GM19324 (cell line): ENCODE measurements at regions not wholly inside any gene's neighbourhood (a gene's known extent, or its start where the extent isn't known, plus 50 kb on each side); places are given as distances from the start of the nearest gene placed in this dataset.
"Not testable (repeated sequence)": the region's sequence is repeated elsewhere in the genome, so short reads cannot be mapped to it uniquely, and the experiment has no call there.

ENCODE experiments used
- ATAC-seq: cut with Tn5 transposase; IDR thresholded peaks from one replicate; pipeline ENCODE4 v1.9.1; 2021; ENCODE audit warnings: mild to moderate bottlenecking, moderate library complexity; ENCODE audit not compliant: unreplicated experiment, low FRiP score

- ATAC-seq, result no peak
Observed at GRCh38 chr2:154507186-154507585, 191.3 kb upstream of the KCNJ3 start.

- ATAC-seq, result no peak
Observed at GRCh38 chr2:154518872-154519271, 179.6 kb upstream of the KCNJ3 start.

- not testable (repeated sequence) for ATAC-seq
Observed at GRCh38 chr2:154520951-154521350, 177.5 kb upstream of the KCNJ3 start.

- no peak for ATAC-seq
Observed at GRCh38 chr2:154526234-154526633, 172.3 kb upstream of the KCNJ3 start.

GRCh38 chr2:154527962-154528361 lies 170.5 kb upstream of the KCNJ3 start:
- ATAC-seq, result peak; percentile 58

- no peak for ATAC-seq
Observed at GRCh38 chr2:154532004-154532403, 166.5 kb upstream of the KCNJ3 start.

- no peak for ATAC-seq
Observed at GRCh38 chr2:154532763-154533162, 165.7 kb upstream of the KCNJ3 start.

- no peak for ATAC-seq
Observed at GRCh38 chr2:154533300-154533940, 165.1 kb upstream of the KCNJ3 start.

GRCh38 chr2:154537024-154537423 lies 161.5 kb upstream of the KCNJ3 start:
- peak; percentile 68 for ATAC-seq

- ATAC-seq, result no peak
Observed at GRCh38 chr2:154537843-154538450, 160.5 kb upstream of the KCNJ3 start.

- ATAC-seq, result no peak
Observed at GRCh38 chr2:154546341-154546740, 152.2 kb upstream of the KCNJ3 start.

- ATAC-seq, result no peak
Observed at GRCh38 chr2:154549869-154550268, 148.6 kb upstream of the KCNJ3 start.

GRCh38 chr2:154551649-154552048 lies 146.8 kb upstream of the KCNJ3 start:
- no peak for ATAC-seq

GRCh38 chr2:154554046-154554445 lies 144.4 kb upstream of the KCNJ3 start:
- peak; percentile 64 for ATAC-seq

GRCh38 chr2:154555710-154556109 lies 142.8 kb upstream of the KCNJ3 start:
- ATAC-seq, result no peak

- ATAC-seq, result peak; percentile 72
Observed at GRCh38 chr2:154556146-154556545, 142.3 kb upstream of the KCNJ3 start.

GRCh38 chr2:154556607-154557006 lies 141.9 kb upstream of the KCNJ3 start:
- no peak for ATAC-seq

GRCh38 chr2:154557906-154558305 lies 140.6 kb upstream of the KCNJ3 start:
- no peak for ATAC-seq

GRCh38 chr2:154565433-154565832 lies 133.1 kb upstream of the KCNJ3 start:
- ATAC-seq, result no peak

- no peak for ATAC-seq
Observed at GRCh38 chr2:154568413-154568812, 130.1 kb upstream of the KCNJ3 start.

- no peak for ATAC-seq
Observed at GRCh38 chr2:154570501-154570900, 128.0 kb upstream of the KCNJ3 start.

- not testable (repeated sequence) for ATAC-seq
Observed at GRCh38 chr2:154576699-154577098, 121.8 kb upstream of the KCNJ3 start.
